Ovary (tissue), 7 donors: ENCODE measurements at regions not wholly inside any gene's neighbourhood (a gene's known extent, or its start where the extent isn't known, plus 50 kb on each side); places are given as distances from the start of the nearest gene placed in this dataset.

Source experiments
- DNase-seq, 5 donors: peaks; one replicate each; pipeline ENCODE4 v3.0.0-alpha.2; 2019 to 2020
- H3K27ac ChIP-seq, 2 donors: fragments of 200-600 bp; one replicate each; pipeline versions ENCODE4 v1.5.1 to v1.8.0; 2019 to 2022
- H3K27me3 ChIP-seq: fragments of 200-600 bp; one replicate; pipeline ENCODE4 v1.8.0; 2022
- H3K36me3 ChIP-seq: fragments of 200-600 bp; sonication (generic); one replicate; pipeline ENCODE4 v1.5.1; 2019
- H3K4me1 ChIP-seq: one replicate; pipeline ENCODE4 v1.8.1; 2013; ENCODE audit warnings: mild to moderate bottlenecking, moderate library complexity; ENCODE audit not compliant: insufficient read depth
- H3K4me3 ChIP-seq: fragments of 200-600 bp; sonication (generic); one replicate; pipeline ENCODE4 v1.5.1; 2017
- H3K9me3 ChIP-seq, 2 donors: fragments of 200-600 bp in 1 of 2; sonication (generic) in 1 of 2; one replicate each; pipeline versions ENCODE4 v1.5.1 to v1.8.1; 2013 to 2019; ENCODE audit warnings: mild to moderate bottlenecking in 1 of 2, moderate library complexity in 1 of 2
- CTCF ChIP-seq, 3 donors: fragments of 450-650 bp in 2 of 3; fragments of 200-600 bp in 1 of 3; IDR thresholded peaks; one replicate each; pipeline versions ENCODE4 v1.5.1 to v1.8.0; 2016 to 2022; ENCODE audit warnings: antibody characterized with exemption in 3 of 3, mild to moderate bottlenecking in 1 of 3
- EP300 ChIP-seq: sonication (generic); formaldehyde crosslinking; IDR thresholded peaks from one replicate; pipeline ENCODE4 v1.6.1; 2017; ENCODE audit warnings: antibody characterized with exemption
- POLR2A ChIP-seq: fragments of 450-650 bp; IDR thresholded peaks from one replicate; pipeline ENCODE4 v1.6.1; 2017; ENCODE audit warnings: antibody characterized with exemption, mild to moderate bottlenecking, moderate library complexity
- WGBS, 3 donors: extraction: QIAGEN DNeasy Blood & Tissue Kit in 1 of 3; methylation state at CpG; one replicate each; pipeline versions ENCODE4 v1.1.5 to v1.1.7; 2013 to 2017; 5-methylcytosine and 5-hydroxymethylcytosine counted together
- intact Hi-C, 4 donors: fragments of 100-400 bp; cut with DNase I; formaldehyde crosslinking; loops; one replicate each; pipeline versions ENCODE4 v1.11.0 to v1.15.1; 2022 to 2023
- donor health status: DM: no; HTN: no; CAD: no; lungs with moderate emphysema.
- donor health status: DM: no; HTN: no; CAD: no.
- donor health status: Bipolar disorder and iron deficiency.
- donor health status: DM: no; HTN: no; CAD: no.
- donor health status: DM: yes; HTN: yes; CAD: no.

DNA sequence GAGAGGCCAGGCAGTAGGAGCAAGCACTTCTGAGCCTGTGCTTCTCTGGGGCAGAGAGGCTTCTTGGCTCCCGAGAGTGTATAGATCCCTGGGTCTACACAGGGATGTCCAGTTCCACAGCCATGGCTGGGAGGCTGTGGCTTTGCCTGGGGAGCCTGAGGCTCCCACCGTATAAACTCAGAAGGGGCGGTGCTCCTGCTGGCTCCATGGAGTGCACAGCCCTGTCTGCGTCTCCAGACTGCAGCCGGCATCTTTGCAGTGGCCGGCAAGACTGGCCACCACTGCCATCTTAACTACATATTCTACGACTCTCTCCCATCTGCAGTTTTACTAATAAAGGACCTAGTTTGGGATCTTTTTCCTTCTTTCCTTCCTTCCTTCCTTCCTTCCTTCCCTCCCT is 1253.8 kb downstream of the C4orf33 start:
- no peak overlapping the region for H3K27ac ChIP-seq
- H3K36me3 ChIP-seq, result no peaks in the 10 kb centered on the region
- H3K4me1 ChIP-seq, result no peaks in the 10 kb centered on the region
- no peak for TF ChIP-seq CTCF (IDR thresholded peaks at IDR 0.05)
- TF ChIP-seq EP300, result no peak
- no peak for TF ChIP-seq POLR2A
- intact Hi-C loops, result loop anchor here in 1 of 4 donors (5.0 kb wide), 1 partner anchor 1172 kb away; no protein-coding TSS in a partner anchor
- no peaks in the 10 kb centered on the region for H3K27me3 ChIP-seq
- H3K9me3 ChIP-seq, result no peaks in the 10 kb centered on the region
- WGBS, 3 donors, result 92 to 95% (median 94%) methylated on average over 7 of the region's 7 CpGs
- H3K4me3 ChIP-seq, result no peak overlapping the region
- no peak for DNase-seq

DNA sequence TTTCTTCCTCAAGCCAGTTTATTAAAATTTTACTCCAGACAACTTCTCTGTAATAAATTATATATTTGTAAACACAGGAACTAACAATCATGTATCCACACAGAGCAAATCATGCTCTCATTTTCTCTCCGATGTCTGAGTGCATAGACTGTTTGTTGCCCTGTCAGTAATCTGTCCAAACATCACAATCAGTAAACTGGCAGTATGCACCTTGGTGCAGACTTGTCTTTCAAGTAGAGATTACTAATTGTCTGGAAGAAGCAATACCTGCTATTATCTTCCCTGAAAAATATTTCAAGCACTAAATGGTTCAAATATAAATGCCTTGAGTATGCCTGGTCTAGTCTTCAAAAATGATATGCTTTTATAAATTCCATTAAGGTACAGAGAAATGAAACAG is 1260.9 kb downstream of the C4orf33 start:
- no peaks in the 10 kb centered on the region for H3K36me3 ChIP-seq
- H3K9me3 ChIP-seq, result no peaks in the 10 kb centered on the region
- no peak for DNase-seq
- no peak overlapping the region for H3K4me3 ChIP-seq
- H3K4me1 ChIP-seq, result no peaks in the 10 kb centered on the region
- 40 to 56% (median 43%) methylated on average over 1 of the region's 1 CpG for WGBS, 3 donors
- no peak overlapping the region for H3K27ac ChIP-seq
- no peak for TF ChIP-seq EP300
- TF ChIP-seq POLR2A, result no peak
- no peak for TF ChIP-seq CTCF (IDR thresholded peaks at IDR 0.05)
- H3K27me3 ChIP-seq, result no peaks in the 10 kb centered on the region
- intact Hi-C loops, result no loop called here

DNA sequence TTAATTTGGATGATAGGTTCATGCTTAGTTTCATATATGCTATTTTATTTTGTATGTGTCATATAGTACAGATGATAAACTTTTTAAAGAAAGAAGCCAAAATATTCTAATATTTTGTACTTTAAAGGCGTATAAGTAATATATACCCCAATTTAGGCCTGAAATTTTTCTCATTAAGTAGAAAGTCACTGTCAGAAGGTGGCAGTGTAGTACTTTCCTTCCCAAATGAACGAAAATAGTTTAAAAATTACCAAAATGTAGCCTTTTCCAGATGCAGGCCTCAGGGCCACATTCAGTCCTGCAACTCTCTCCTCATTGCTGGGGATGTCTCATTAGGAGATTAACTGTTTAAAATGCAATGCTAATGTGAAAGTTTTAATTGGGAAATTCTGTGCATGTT is 1263.6 kb downstream of the C4orf33 start:
- DNase-seq, result no peak
- Histone ChIP-seq H3K4me1 (no peaks in the 10 kb centered on the region), H3K36me3 (no peaks in the 10 kb centered on the region), H3K27ac (no peak overlapping the region), H3K4me3 (no peak overlapping the region), H3K27me3 (no peaks in the 10 kb centered on the region), H3K9me3 (no peaks in the 10 kb centered on the region)
- WGBS, 3 donors, result 18 to 32% (median 22%) methylated on average over 2 of the region's 2 CpGs
- intact Hi-C loops, result no loop called here
- TF ChIP-seq EP300, result no peak

DNA sequence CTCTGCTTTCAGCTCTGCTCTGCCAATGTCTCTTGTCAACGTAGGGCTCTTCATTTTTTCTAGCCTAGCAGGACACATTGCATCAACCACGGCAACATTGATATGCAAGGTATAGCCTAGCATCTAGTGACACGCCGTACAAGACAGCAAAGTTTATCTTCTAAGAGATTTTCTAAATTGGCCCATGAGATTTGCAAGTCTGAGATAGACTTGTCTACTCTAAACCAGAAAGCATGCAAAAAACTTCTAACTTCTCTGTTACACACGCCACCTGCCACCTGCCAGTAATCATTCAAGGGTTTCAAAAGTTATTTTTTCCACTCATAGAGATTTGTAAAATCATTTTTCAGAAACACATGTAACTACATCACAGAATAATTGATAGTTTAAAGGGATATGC is 1265.7 kb downstream of the C4orf33 start:
- Histone ChIP-seq H3K27me3 (no peaks in the 10 kb centered on the region), H3K36me3 (no peaks in the 10 kb centered on the region), H3K4me3 (no peak overlapping the region), H3K27ac (no peak overlapping the region), H3K4me1 (no peaks in the 10 kb centered on the region), H3K9me3 (no peaks in the 10 kb centered on the region)
- intact Hi-C loops, result no loop called here
- no peak for TF ChIP-seq CTCF (IDR thresholded peaks at IDR 0.05)
- no peak for TF ChIP-seq EP300
- TF ChIP-seq POLR2A, result no peak
- DNase-seq, result no peak
- 81 to 91% (median 82%) methylated on average over 5 of the region's 5 CpGs for WGBS, 3 donors

DNA sequence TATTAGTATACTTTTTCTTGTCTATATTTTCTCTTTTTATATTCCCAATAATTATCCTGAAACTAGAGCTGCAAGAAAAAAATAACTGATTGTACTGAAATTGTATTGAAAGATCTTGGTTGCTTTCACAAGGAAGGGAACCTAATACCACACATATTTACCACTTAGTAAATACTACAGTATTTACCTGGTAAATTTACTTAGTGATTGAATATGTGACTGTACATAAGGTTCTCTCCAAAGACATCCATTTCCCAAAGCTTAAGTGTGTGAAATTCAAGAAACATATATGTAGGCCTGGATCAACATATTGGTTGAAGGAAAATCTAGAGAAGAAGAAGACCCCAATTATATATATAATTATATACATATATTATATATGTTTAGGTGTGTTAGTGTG is 1272.7 kb downstream of the C4orf33 start:
- TF ChIP-seq CTCF (IDR thresholded peaks at IDR 0.05), result no peak
- H3K9me3 ChIP-seq, result no peaks in the 10 kb centered on the region
- intact Hi-C loops, result no loop called here
- H3K4me1 ChIP-seq, result no peaks in the 10 kb centered on the region
- no peak for DNase-seq
- no peaks in the 10 kb centered on the region for H3K27me3 ChIP-seq
- no peak overlapping the region for H3K4me3 ChIP-seq
- H3K27ac ChIP-seq, result no peak overlapping the region
- no peaks in the 10 kb centered on the region for H3K36me3 ChIP-seq
